ENCODE measurements at regions not wholly inside any gene's neighbourhood (a gene's known extent, or its start where the extent isn't known, plus 50 kb on each side); places are given as distances from the start of the nearest gene placed in this dataset.

DNA sequence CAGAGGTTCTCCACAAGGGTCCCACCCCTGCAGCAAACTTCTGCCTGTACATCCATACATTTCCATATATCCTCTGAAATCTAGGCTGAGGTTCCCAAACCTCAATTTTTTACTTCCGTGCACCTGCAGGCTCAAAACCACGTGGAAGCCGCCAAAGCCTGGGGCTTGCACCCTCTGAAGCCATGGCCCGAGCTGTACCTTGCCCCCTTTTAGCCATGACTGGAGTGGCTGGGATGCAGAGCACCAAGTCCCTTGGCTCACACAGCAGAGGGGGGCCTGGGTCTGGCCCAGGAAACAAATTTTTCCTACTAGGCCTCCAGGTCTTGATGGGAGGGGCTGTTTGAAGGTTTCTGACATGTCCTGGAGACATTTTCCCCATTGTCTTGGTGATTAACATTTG lies 84.4 kb downstream of the FSCB start:
- no peak for TF ChIP-seq POLR2A (IDR thresholded peaks at IDR 0.05)
- TF ChIP-seq, protein P1, sequence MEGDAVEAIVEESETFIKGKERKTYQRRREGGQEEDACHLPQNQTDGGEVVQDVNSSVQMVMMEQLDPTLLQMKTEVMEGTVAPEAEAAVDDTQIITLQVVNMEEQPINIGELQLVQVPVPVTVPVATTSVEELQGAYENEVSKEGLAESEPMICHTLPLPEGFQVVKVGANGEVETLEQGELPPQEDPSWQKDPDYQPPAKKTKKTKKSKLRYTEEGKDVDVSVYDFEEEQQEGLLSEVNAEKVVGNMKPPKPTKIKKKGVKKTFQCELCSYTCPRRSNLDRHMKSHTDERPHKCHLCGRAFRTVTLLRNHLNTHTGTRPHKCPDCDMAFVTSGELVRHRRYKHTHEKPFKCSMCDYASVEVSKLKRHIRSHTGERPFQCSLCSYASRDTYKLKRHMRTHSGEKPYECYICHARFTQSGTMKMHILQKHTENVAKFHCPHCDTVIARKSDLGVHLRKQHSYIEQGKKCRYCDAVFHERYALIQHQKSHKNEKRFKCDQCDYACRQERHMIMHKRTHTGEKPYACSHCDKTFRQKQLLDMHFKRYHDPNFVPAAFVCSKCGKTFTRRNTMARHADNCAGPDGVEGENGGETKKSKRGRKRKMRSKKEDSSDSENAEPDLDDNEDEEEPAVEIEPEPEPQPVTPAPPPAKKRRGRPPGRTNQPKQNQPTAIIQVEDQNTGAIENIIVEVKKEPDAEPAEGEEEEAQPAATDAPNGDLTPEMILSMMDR (IDR thresholded peaks at IDR 0.05), result no peak

Data from thyroid gland (tissue), 4 donors.